HCT116 (cell line): ENCODE measurements at regions not wholly inside any gene's neighbourhood (a gene's known extent, or its start where the extent isn't known, plus 50 kb on each side); places are given as distances from the start of the nearest gene placed in this dataset.

Experiments
- ATAC-seq: fragments of 200-7000 bp; cut with Tn5 transposase; 2 replicates; pipeline ENCODE4 v1.9.1; 2020; ENCODE audit warnings: mild to moderate bottlenecking, moderate library complexity
- BruUV-seq: library from RNA; stranded (reverse); fragments of 400-500 nt; replicated peaks from 2 replicates; lab custom pipeline; 2021; lab: Mats Ljungman, UMichigan
- CTCF ChIA-PET: fragments of 300-600 bp; sonication (Branson Sonifier 250); formaldehyde crosslinking; loops from one replicate; lab custom pipeline; 2021; ENCODE audit warnings: antibody characterized with exemption; lab: Charles Lee
- POLR2A ChIA-PET: fragments of 300-600, 350-600 bp; sonication (Branson Sonifier 250); formaldehyde crosslinking; loops from one replicate; lab custom pipeline; 2021; ENCODE audit warnings: antibody characterized with exemption; lab: Charles Lee
- RAD21 ChIA-PET, 2 experiments: fragments of 300-600 bp; sonication (Branson Sonifier 250); formaldehyde crosslinking; loops; one replicate each; lab custom pipeline; 2023; ENCODE audit warnings: low total read pairs in 2 of 2; ENCODE audit not compliant: uncharacterized antibody in 2 of 2, unreplicated experiment in 2 of 2, low non-redundant PET in 1 of 2; lab: Charles Lee
- DNase-seq: peaks from one replicate; pipeline ENCODE4 v3.0.0-alpha.2; 2010; ENCODE audit warnings: low read depth, low spot score
- H2AFZ ChIP-seq: fragments of 200-600 bp; shearing (Covaris generic), sonication (generic); 2 replicates; pipeline ENCODE4 v1.6.1; 2017; ENCODE audit warnings: low read depth, mixed run types, mixed read lengths, antibody characterized with exemption, low read length; ENCODE audit not compliant: poor library complexity, severe bottlenecking
- H3K27ac ChIP-seq: 2 replicates; pipeline ENCODE4 v1.5.1; 2012; ENCODE audit warnings: low read depth, low read length
- H3K27me3 ChIP-seq: fragments of 200-600 bp; sonication (generic); 2 replicates; pipeline ENCODE4 v1.6.1; 2016; ENCODE audit warnings: mixed run types, low read length, mixed read lengths; ENCODE audit not compliant: insufficient read depth
- H3K36me3 ChIP-seq, 2 experiments: fragments of 200-500 bp in 1 of 2; fragments of 200-600 bp in 1 of 2; sonication (Bioruptor generic) in 1 of 2; sonication (generic) in 1 of 2; 2 replicates each; pipeline versions ENCODE4 v1.5.1 to v1.6.1; 2014 to 2016; ENCODE audit warnings: low read length in 2 of 2, inconsistent platforms in 1 of 2, mixed read lengths in 1 of 2, mixed run types in 1 of 2; ENCODE audit not compliant: insufficient read depth in 2 of 2, control insufficient read depth in 1 of 2
- H3K4me1 ChIP-seq, 2 experiments: fragments of 200-600 bp in 1 of 2; sonication (generic) in 1 of 2; 2 replicates each; pipeline versions ENCODE4 v1.5.1 to v1.6.1; 2012 to 2017; ENCODE audit warnings: low read length in 2 of 2, inconsistent platforms in 1 of 2, mild to moderate bottlenecking in 1 of 2, mixed read lengths in 1 of 2, mixed run types in 1 of 2, moderate library complexity in 1 of 2; ENCODE audit not compliant: insufficient read depth in 2 of 2, control insufficient read depth in 1 of 2
- H3K4me2 ChIP-seq: fragments of 200-600 bp; sonication (generic); 2 replicates; pipeline ENCODE4 v1.6.1; 2017; ENCODE audit warnings: mixed run types, low read length, mixed read lengths
- H3K4me3 ChIP-seq, 2 experiments: fragments of 200-600 bp in 1 of 2; sonication (generic) in 1 of 2; replicated peaks in 1 of 2; 2 replicates each; pipeline ENCODE4 v1.5.1; 2011 to 2016; ENCODE audit warnings: low read length in 2 of 2, control low read depth in 1 of 2, low read depth in 1 of 2, mild to moderate bottlenecking in 1 of 2, mixed read lengths in 1 of 2, mixed run types in 1 of 2
- H3K79me2 ChIP-seq: fragments of 200-600 bp; sonication (generic); 2 replicates; pipeline ENCODE4 v1.6.1; 2017; ENCODE audit warnings: mild to moderate bottlenecking, mixed run types, low read length, moderate library complexity, mixed read lengths; ENCODE audit not compliant: insufficient read depth
- H3K9ac ChIP-seq: fragments of 200-600 bp; sonication (generic); 2 replicates; pipeline ENCODE4 v1.6.1; 2016; ENCODE audit warnings: low read length, mixed read lengths
- H3K9me2 ChIP-seq: fragments of 200-600 bp; sonication (generic), shearing (Covaris generic); 2 replicates; pipeline ENCODE4 v1.6.1; 2017; ENCODE audit warnings: mixed run types, mild to moderate bottlenecking, moderate library complexity; ENCODE audit not compliant: insufficient read depth
- H3K9me3 ChIP-seq, 2 experiments: fragments of 200-500 bp in 1 of 2; fragments of 200-600 bp in 1 of 2; sonication (Bioruptor generic) in 1 of 2; sonication (generic) in 1 of 2; 2 replicates each; pipeline ENCODE4 v1.6.1; 2014 to 2017; ENCODE audit warnings: low read length in 2 of 2, mixed read lengths in 2 of 2, inconsistent platforms in 1 of 2, low read depth in 1 of 2, mild to moderate bottlenecking in 1 of 2, mixed run types in 1 of 2, moderate library complexity in 1 of 2; ENCODE audit not compliant: control insufficient read depth in 1 of 2, insufficient read depth in 1 of 2
- H4K20me1 ChIP-seq: fragments of 200-600 bp; sonication (generic), shearing (Covaris generic); 2 replicates; pipeline ENCODE4 v1.6.1; 2017; ENCODE audit warnings: mixed run types, mild to moderate bottlenecking, moderate library complexity; ENCODE audit not compliant: insufficient read depth
- CBX3 ChIP-seq: IDR thresholded peaks from 2 replicates; pipeline ENCODE4 v1.6.1; 2012; ENCODE audit warnings: low read depth
- CEBPB ChIP-seq: IDR thresholded peaks from 2 replicates; pipeline ENCODE4 v1.6.1; 2012; ENCODE audit warnings: low read depth
- EGR1 ChIP-seq: IDR thresholded peaks from 2 replicates; pipeline ENCODE4 v1.6.1; 2012; ENCODE audit warnings: low read depth
- EZH2 ChIP-seq: fragments of 200-600 bp; sonication (generic); IDR thresholded peaks from 2 replicates; pipeline ENCODE4 v1.6.1; 2017; ENCODE audit warnings: antibody characterized with exemption, mixed run types
- YY1 ChIP-seq: IDR thresholded peaks from 2 replicates; pipeline ENCODE4 v1.6.1; 2011; ENCODE audit warnings: low read length, low read depth, moderate library complexity, mild to moderate bottlenecking; ENCODE audit not compliant: insufficient replicate concordance; ENCODE audit errors: extremely low read depth
- ZFX ChIP-seq: fragments of 450-650 bp; IDR thresholded peaks from 2 replicates; pipeline ENCODE4 v1.6.1; 2017
- intact Hi-C: fragments of 100-400 bp; cut with micrococcal nuclease; formaldehyde crosslinking; loops from 2 replicates; pipeline ENCODE4 v1.10.0; 2022
- TF ChIP-seq, protein P1 (sequence below): IDR thresholded peaks from 2 replicates; pipeline ENCODE4 v1.6.1; 2012
- TF ChIP-seq, protein P2 (sequence below): IDR thresholded peaks from 2 replicates; pipeline ENCODE4 v1.6.1; 2011; ENCODE audit warnings: mild to moderate bottlenecking, low read length, moderate library complexity; ENCODE audit not compliant: insufficient replicate concordance; ENCODE audit errors: extremely low read depth
- TF ChIP-seq, protein P3 (sequence below), 3 experiments: fragments of 200-600 bp in 1 of 3; sonication (generic) in 1 of 3; IDR thresholded peaks in 2 of 3; conservative IDR thresholded peaks in 1 of 3; 2 replicates each; pipeline ENCODE4 v1.5.1; 2012 to 2017; ENCODE audit warnings: low read depth in 2 of 3, low read length in 2 of 3, antibody characterized with exemption in 1 of 3, borderline replicate concordance in 1 of 3, control low read depth in 1 of 3, mild to moderate bottlenecking in 1 of 3, mixed read lengths in 1 of 3, mixed run types in 1 of 3, moderate library complexity in 1 of 3; ENCODE audit not compliant: insufficient read depth in 1 of 3
- TF ChIP-seq, protein P4 (sequence below): IDR thresholded peaks from 2 replicates; pipeline ENCODE4 v1.6.1; 2012; ENCODE audit warnings: low read depth

DNA sequence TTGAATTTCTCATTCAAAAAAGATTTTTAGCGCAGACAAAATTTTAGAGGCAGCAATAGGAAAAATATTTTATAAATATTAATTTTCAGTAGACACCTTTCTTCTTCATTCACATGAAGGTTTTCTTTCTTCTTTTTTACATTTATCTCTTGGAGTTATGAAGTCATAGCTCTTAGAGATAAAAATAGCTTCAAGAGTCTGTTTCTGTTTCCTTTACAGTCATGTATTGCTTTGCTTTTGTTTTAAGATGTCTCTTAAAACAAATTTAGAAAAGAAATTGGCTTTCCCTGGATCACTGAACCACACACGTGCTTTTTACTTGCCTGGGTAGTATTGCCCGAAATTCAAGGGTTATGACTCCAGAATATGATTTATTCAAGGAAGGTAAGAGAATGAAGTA, 369.9 kb upstream of the LRRC7 start:
- ChIA-PET RAD21 (no interaction called here), POLR2A (no interaction called here), CTCF (no interaction called here)
- H3K4me3 ChIP-seq = no peak overlapping the region
- BruUV-seq = no TSS peak
- no peak overlapping the region for H3K4me2 ChIP-seq
- H3K9me2 ChIP-seq = no peaks in the 10 kb centered on the region
- H3K9me3 ChIP-seq = no peaks in the 10 kb centered on the region
- no peak overlapping the region for H3K9ac ChIP-seq
- H3K27me3 ChIP-seq = peaks cover 12% of the 10 kb centered on the region
- H2AFZ ChIP-seq = no peak overlapping the region
- H3K4me1 ChIP-seq = no peaks in the 10 kb centered on the region
- no peak for DNase-seq
- no peaks in the 10 kb centered on the region for H4K20me1 ChIP-seq
- ATAC-seq = no peak
- intact Hi-C loops = no loop called here
- no peaks in the 10 kb centered on the region for H3K79me2 ChIP-seq
- no peaks in the 10 kb centered on the region for H3K36me3 ChIP-seq
- TF ChIP-seq EZH2 (no peak), CBX3 (no peak), EGR1 (no peak), YY1 (no peak), ZFX (no peak), CEBPB (no peak)
- TF ChIP-seq, protein P1, sequence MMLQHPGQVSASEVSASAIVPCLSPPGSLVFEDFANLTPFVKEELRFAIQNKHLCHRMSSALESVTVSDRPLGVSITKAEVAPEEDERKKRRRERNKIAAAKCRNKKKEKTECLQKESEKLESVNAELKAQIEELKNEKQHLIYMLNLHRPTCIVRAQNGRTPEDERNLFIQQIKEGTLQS = no peak
- TF ChIP-seq, protein P2, sequence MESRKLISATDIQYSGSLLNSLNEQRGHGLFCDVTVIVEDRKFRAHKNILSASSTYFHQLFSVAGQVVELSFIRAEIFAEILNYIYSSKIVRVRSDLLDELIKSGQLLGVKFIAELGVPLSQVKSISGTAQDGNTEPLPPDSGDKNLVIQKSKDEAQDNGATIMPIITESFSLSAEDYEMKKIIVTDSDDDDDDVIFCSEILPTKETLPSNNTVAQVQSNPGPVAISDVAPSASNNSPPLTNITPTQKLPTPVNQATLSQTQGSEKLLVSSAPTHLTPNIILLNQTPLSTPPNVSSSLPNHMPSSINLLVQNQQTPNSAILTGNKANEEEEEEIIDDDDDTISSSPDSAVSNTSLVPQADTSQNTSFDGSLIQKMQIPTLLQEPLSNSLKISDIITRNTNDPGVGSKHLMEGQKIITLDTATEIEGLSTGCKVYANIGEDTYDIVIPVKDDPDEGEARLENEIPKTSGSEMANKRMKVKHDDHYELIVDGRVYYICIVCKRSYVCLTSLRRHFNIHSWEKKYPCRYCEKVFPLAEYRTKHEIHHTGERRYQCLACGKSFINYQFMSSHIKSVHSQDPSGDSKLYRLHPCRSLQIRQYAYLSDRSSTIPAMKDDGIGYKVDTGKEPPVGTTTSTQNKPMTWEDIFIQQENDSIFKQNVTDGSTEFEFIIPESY = no peak
- TF ChIP-seq, protein P3, sequence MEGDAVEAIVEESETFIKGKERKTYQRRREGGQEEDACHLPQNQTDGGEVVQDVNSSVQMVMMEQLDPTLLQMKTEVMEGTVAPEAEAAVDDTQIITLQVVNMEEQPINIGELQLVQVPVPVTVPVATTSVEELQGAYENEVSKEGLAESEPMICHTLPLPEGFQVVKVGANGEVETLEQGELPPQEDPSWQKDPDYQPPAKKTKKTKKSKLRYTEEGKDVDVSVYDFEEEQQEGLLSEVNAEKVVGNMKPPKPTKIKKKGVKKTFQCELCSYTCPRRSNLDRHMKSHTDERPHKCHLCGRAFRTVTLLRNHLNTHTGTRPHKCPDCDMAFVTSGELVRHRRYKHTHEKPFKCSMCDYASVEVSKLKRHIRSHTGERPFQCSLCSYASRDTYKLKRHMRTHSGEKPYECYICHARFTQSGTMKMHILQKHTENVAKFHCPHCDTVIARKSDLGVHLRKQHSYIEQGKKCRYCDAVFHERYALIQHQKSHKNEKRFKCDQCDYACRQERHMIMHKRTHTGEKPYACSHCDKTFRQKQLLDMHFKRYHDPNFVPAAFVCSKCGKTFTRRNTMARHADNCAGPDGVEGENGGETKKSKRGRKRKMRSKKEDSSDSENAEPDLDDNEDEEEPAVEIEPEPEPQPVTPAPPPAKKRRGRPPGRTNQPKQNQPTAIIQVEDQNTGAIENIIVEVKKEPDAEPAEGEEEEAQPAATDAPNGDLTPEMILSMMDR (IDR thresholded peaks at IDR 0.05 in 2 of 3, conservative IDR thresholded peaks at IDR 0.05 in 1 of 3; ENCODE audit: borderline replicate concordance in 1 of 3, insufficient read depth in 1 of 3, low read depth in 2 of 3, low read length in 2 of 3) = no peak
- TF ChIP-seq, protein P4, sequence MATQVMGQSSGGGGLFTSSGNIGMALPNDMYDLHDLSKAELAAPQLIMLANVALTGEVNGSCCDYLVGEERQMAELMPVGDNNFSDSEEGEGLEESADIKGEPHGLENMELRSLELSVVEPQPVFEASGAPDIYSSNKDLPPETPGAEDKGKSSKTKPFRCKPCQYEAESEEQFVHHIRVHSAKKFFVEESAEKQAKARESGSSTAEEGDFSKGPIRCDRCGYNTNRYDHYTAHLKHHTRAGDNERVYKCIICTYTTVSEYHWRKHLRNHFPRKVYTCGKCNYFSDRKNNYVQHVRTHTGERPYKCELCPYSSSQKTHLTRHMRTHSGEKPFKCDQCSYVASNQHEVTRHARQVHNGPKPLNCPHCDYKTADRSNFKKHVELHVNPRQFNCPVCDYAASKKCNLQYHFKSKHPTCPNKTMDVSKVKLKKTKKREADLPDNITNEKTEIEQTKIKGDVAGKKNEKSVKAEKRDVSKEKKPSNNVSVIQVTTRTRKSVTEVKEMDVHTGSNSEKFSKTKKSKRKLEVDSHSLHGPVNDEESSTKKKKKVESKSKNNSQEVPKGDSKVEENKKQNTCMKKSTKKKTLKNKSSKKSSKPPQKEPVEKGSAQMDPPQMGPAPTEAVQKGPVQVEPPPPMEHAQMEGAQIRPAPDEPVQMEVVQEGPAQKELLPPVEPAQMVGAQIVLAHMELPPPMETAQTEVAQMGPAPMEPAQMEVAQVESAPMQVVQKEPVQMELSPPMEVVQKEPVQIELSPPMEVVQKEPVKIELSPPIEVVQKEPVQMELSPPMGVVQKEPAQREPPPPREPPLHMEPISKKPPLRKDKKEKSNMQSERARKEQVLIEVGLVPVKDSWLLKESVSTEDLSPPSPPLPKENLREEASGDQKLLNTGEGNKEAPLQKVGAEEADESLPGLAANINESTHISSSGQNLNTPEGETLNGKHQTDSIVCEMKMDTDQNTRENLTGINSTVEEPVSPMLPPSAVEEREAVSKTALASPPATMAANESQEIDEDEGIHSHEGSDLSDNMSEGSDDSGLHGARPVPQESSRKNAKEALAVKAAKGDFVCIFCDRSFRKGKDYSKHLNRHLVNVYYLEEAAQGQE = no peak
- no peak overlapping the region for H3K27ac ChIP-seq
